HEK293T (cell line): ENCODE measurements at regions not wholly inside any gene's neighbourhood (a gene's known extent, or its start where the extent isn't known, plus 50 kb on each side); places are given as distances from the start of the nearest gene placed in this dataset.

Experiments used
- CTCF ChIA-PET: fragments of 350-600 bp; formaldehyde crosslinking; extraction: SDS; loops from one replicate; lab custom pipeline; 2021; ENCODE audit warnings: antibody characterized with exemption, inconsistent platforms; lab: Yijun Ruan, JAX
- POLR2A ChIA-PET: fragments of 350-600 bp; formaldehyde crosslinking; extraction: SDS; loops from one replicate; lab custom pipeline; 2020; ENCODE audit warnings: antibody characterized with exemption, inconsistent platforms; lab: Yijun Ruan, JAX
- DNase-seq: peaks from one replicate; pipeline ENCODE4 v3.0.0; 2012; ENCODE audit warnings: mixed read lengths; ENCODE audit errors: extremely low spot score
- ARNT ChIP-seq: fragments of 450-650 bp; IDR thresholded peaks from 2 replicates; pipeline ENCODE4 v1.6.1; 2017; ENCODE audit warnings: mild to moderate bottlenecking
- BHLHE40 ChIP-seq: fragments of 450-650 bp; IDR thresholded peaks from 2 replicates; pipeline ENCODE4 v1.6.1; 2016; ENCODE audit warnings: mild to moderate bottlenecking, moderate library complexity, borderline replicate concordance
- CTBP1 ChIP-seq: fragments of 450-650 bp; IDR thresholded peaks from 2 replicates; pipeline ENCODE4 v1.6.1; 2016; ENCODE audit warnings: borderline replicate concordance
- ELF4 ChIP-seq: fragments of 450-650 bp; IDR thresholded peaks from 2 replicates; pipeline ENCODE4 v1.6.1; 2017; ENCODE audit warnings: antibody characterized with exemption
- FOXA1 ChIP-seq: fragments of 450-650 bp; IDR thresholded peaks from 2 replicates; pipeline ENCODE4 v1.6.1; 2016; ENCODE audit warnings: mild to moderate bottlenecking
- FOXK2 ChIP-seq: fragments of 450-650 bp; IDR thresholded peaks from 2 replicates; pipeline ENCODE4 v1.6.1; 2016; ENCODE audit warnings: mild to moderate bottlenecking
- FOXM1 ChIP-seq: fragments of 450-650 bp; IDR thresholded peaks from 2 replicates; pipeline ENCODE4 v1.6.1; 2017; ENCODE audit warnings: mild to moderate bottlenecking, borderline replicate concordance
- HDGF ChIP-seq: fragments of 450-650 bp; IDR thresholded peaks from 2 replicates; pipeline ENCODE4 v1.6.1; 2017; ENCODE audit warnings: antibody characterized with exemption, borderline replicate concordance
- L3MBTL2 ChIP-seq: fragments of 450-650 bp; conservative IDR thresholded peaks from 2 replicates; pipeline ENCODE4 v1.6.1; 2016; ENCODE audit warnings: mild to moderate bottlenecking
- LEF1 ChIP-seq: fragments of 450-650 bp; IDR thresholded peaks from 2 replicates; pipeline ENCODE4 v1.6.1; 2017; ENCODE audit warnings: mild to moderate bottlenecking, borderline replicate concordance
- NFRKB ChIP-seq: fragments of 450-650 bp; IDR thresholded peaks from 2 replicates; pipeline ENCODE4 v1.6.1; 2016; ENCODE audit warnings: mild to moderate bottlenecking, moderate library complexity
- SP1 ChIP-seq: fragments of 450-650 bp; IDR thresholded peaks from 2 replicates; pipeline ENCODE4 v1.6.1; 2017
- SUZ12 ChIP-seq: fragments of 450-650 bp; IDR thresholded peaks from 2 replicates; pipeline ENCODE4 v1.6.1; 2016; ENCODE audit warnings: mild to moderate bottlenecking
- TARDBP ChIP-seq: fragments of 450-650 bp; IDR thresholded peaks from 2 replicates; pipeline ENCODE4 v1.6.1; 2016
- ZNF384 ChIP-seq: fragments of 450-650 bp; IDR thresholded peaks from 2 replicates; pipeline ENCODE4 v1.6.1; 2016
- TF ChIP-seq, protein P1 (sequence below): fragments of 450-650 bp; IDR thresholded peaks from 2 replicates; pipeline ENCODE4 v1.6.1; 2016

DNA sequence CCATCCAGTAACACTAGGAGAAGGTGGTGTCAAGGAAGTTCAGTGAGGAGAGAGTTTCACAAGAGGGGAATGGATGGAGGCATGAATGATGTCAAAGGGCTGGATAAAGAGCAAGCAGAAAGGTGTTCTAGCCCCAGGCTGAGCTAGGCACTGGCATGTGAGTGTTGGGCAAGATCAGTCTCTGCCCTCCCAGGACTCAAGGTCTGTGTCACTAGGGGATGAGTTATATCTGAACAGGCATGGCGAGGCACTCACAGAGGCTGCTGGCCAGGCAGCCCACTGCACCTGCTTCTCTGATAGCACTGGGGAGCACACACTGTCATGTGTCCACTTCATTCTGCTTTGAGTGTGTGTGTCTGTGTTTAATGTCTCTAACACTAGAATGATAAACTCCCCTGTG lies 903.8 kb downstream of the BCL11B start:
- no peak for DNase-seq
- TF ChIP-seq ARNT = no peak
- no peak for TF ChIP-seq SP1
- TF ChIP-seq TARDBP = no peak
- no peak for TF ChIP-seq FOXM1
- TF ChIP-seq FOXK2 = no peak
- no peak for TF ChIP-seq CTBP1
- TF ChIP-seq NFRKB = no peak
- no peak for TF ChIP-seq L3MBTL2
- no peak for TF ChIP-seq ZNF384
- no peak for TF ChIP-seq HDGF
- no peak for TF ChIP-seq FOXA1
- no peak for TF ChIP-seq ELF4
- TF ChIP-seq BHLHE40 = no peak
- no peak for TF ChIP-seq SUZ12
- no peak for TF ChIP-seq LEF1
- TF ChIP-seq, protein P1, sequence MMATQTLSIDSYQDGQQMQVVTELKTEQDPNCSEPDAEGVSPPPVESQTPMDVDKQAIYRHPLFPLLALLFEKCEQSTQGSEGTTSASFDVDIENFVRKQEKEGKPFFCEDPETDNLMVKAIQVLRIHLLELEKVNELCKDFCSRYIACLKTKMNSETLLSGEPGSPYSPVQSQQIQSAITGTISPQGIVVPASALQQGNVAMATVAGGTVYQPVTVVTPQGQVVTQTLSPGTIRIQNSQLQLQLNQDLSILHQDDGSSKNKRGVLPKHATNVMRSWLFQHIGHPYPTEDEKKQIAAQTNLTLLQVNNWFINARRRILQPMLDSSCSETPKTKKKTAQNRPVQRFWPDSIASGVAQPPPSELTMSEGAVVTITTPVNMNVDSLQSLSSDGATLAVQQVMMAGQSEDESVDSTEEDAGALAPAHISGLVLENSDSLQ = no peak
- POLR2A ChIA-PET = no interaction called here
- CTCF ChIA-PET = no interaction called here

DNA sequence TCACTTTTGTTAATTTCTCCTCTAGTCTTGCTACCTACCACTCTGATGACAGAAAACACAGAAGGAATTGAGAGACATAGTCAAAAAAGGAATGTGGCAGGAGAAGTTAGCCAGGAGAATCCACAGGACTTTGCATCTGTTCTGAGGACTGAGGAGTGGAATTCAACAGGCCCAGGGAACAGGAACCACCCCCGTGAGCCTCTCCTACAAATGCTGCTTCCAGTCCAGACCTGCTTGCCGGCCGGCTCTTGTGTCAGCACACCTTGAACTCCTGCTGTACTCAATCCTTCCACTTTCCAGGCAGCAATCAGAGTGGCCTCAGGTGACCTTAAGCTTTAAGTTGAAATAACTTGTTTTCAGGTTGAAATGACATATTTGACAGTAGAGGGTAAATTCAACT lies 903.1 kb downstream of the BCL11B start:
- DNase-seq = no peak
- CTCF ChIA-PET = no interaction called here

DNA sequence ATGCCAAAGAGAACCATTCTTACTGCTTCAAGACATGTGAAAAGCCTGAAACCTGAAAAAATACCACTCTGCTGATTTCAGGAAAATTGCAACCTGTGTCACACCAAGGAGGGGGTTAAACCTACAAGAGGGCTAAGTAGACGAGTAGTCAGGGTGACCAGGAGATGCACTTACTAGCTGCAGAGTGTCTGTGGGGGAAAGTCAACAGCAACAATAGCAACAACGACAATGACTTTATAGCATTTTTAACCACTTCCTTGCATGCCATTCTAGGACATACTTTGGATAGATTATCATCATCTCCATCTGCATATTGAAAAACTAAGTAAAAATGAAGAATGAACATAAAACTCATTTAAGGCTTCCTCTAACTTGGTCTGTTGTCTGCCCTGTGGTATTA lies 902.7 kb downstream of the BCL11B start:
- DNase-seq = no peak
- ChIA-PET POLR2A (no interaction called here), CTCF (interaction anchor here (0.5 kb wide), 1 partner anchor 895 kb away, joined by 3 read pairs; no protein-coding TSS in a partner anchor)
- TF ChIP-seq SP1 = no peak
- no peak for TF ChIP-seq FOXK2
- TF ChIP-seq ELF4 = no peak
- no peak for TF ChIP-seq CTBP1
- TF ChIP-seq SUZ12 = no peak

More for the DNA sequence above, 903.1 kb downstream of the BCL11B start:
- POLR2A ChIA-PET = no interaction called here
- TF ChIP-seq L3MBTL2 (no peak), FOXM1 (no peak), HDGF (no peak), ARNT (no peak), FOXA1 (no peak)
- TF ChIP-seq, protein P1 = no peak

DNA sequence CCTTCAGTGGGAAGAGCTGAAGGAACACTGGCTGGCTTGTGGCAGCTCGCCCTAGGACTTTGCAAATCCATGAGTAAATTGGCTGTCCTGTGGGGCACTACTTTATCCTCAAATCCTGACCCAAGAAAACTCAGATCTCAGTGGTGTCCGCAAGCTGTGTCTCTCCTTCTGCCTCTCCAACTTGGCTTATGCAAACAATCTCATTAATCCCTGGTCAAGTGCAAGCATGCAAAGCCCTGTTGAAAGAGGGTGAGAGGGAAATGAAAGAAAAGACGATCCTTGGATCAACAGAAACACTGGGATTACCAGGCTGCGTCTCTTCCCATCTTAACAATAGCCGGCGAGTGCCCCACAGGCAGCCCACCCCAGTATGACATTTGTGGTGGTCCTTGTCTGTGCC lies 901.6 kb downstream of the BCL11B start:
- ChIA-PET POLR2A (no interaction called here), CTCF (no interaction called here)
- DNase-seq = no peak
- TF ChIP-seq NFRKB (no peak), CTBP1 (no peak), HDGF (no peak), FOXA1 (no peak), BHLHE40 (no peak), ELF4 (no peak)
- TF ChIP-seq, protein P1 = no peak

DNA sequence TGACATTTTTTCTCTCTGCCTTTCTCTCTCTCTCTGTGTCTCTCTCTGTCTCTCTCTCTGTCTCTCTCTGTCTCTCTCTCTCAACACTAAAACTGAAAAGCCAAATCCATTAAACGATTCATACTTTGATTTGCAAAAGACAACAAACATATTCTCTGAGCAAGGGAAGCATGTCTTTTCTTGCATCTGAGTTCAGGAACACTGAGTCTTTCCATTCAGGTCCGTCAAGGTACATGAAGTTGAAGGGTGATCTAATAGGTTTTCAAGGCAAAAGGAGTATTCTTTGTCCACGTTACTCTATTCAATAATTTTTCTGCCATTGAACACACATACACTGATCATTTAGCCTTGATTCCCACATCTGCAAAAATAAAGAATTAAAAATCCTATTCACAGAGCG lies 900.9 kb downstream of the BCL11B start:
- DNase-seq = no peak
- CTCF ChIA-PET = no interaction called here
- TF ChIP-seq L3MBTL2 = no peak
- no peak for TF ChIP-seq SUZ12
- no peak for TF ChIP-seq HDGF
- TF ChIP-seq SP1 = no peak
- no peak for TF ChIP-seq LEF1
- TF ChIP-seq, protein P1 = no peak
- TF ChIP-seq FOXM1 = no peak
- no peak for TF ChIP-seq NFRKB
- TF ChIP-seq ARNT = no peak
- no peak for TF ChIP-seq FOXK2
- no peak for TF ChIP-seq ELF4
- TF ChIP-seq TARDBP = no peak
- TF ChIP-seq FOXA1 = no peak
- no peak for TF ChIP-seq ZNF384
- POLR2A ChIA-PET = no interaction called here

DNA sequence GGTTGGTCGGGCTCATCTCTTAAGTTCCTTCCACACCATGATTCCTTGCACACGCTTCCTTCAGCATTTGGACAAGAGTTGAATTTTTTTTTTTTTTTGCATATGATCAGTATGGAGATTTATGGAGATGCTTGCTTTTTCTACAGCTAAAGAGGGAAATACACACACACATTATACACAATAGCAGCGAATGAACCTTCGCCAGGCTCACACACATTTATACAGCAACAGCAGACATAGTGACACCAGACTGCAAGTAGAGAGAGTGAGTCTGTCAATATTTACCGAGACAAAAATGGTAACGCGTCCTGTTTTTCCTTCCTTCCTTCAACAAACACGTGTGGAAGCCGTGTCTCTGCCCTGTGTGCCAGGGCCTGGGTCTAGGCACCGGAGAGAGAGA lies 897.9 kb downstream of the BCL11B start:
- ChIA-PET POLR2A (no interaction called here), CTCF (no interaction called here)
- TF ChIP-seq FOXM1 = no peak
- no peak for TF ChIP-seq ARNT
- no peak for TF ChIP-seq NFRKB
- TF ChIP-seq, protein P1 = no peak
- TF ChIP-seq ELF4 = no peak
- TF ChIP-seq CTBP1 = no peak
- no peak for TF ChIP-seq TARDBP
- no peak for TF ChIP-seq FOXA1
- no peak for TF ChIP-seq HDGF
- no peak for TF ChIP-seq SUZ12
- no peak for DNase-seq
